Neural cell (in vitro differentiated cells): ENCODE measurements at regions not wholly inside any gene's neighbourhood (a gene's known extent, or its start where the extent isn't known, plus 50 kb on each side); places are given as distances from the start of the nearest gene placed in this dataset.

ENCODE experiments used
- EP300 ChIP-seq: fragments of 450-650 bp; conservative IDR thresholded peaks from 2 replicates; pipeline ENCODE4 v1.6.1; 2014; ENCODE audit warnings: antibody characterized with exemption, mild to moderate bottlenecking, moderate library complexity; ENCODE audit not compliant: poor library complexity, severe bottlenecking
- EZH2 ChIP-seq: fragments of 200-600, 300-800 bp; shearing (Covaris generic), sonication (generic); IDR thresholded peaks from 2 replicates; pipeline ENCODE4 v1.6.1; 2014; ENCODE audit warnings: antibody characterized with exemption, low read length, borderline replicate concordance, mild to moderate bottlenecking; ENCODE audit not compliant: insufficient read depth, poor library complexity, severe bottlenecking
- MXI1 ChIP-seq: fragments of 450-650 bp; conservative IDR thresholded peaks from 2 replicates; pipeline ENCODE4 v1.6.1; 2014; ENCODE audit warnings: antibody characterized with exemption, mild to moderate bottlenecking; ENCODE audit not compliant: poor library complexity, severe bottlenecking
- POLR2AphosphoS5 ChIP-seq: IDR thresholded peaks from 2 replicates; pipeline ENCODE4 v1.6.1; 2012
- RAD21 ChIP-seq: fragments of 450-650 bp; conservative IDR thresholded peaks from 2 replicates; pipeline ENCODE4 v1.6.1; 2014; ENCODE audit warnings: antibody characterized with exemption, mild to moderate bottlenecking, moderate library complexity
- SMC3 ChIP-seq: fragments of 450-650 bp; conservative IDR thresholded peaks from 2 replicates; pipeline ENCODE4 v1.6.1; 2014; ENCODE audit warnings: antibody characterized with exemption, mild to moderate bottlenecking, moderate library complexity; ENCODE audit not compliant: poor library complexity
- TAF1 ChIP-seq: IDR thresholded peaks from 2 replicates; pipeline ENCODE4 v1.6.1; 2012; ENCODE audit warnings: low read depth
- TF ChIP-seq, protein P1 (sequence below): fragments of 450-650 bp; IDR thresholded peaks from 2 replicates; pipeline ENCODE4 v1.5.1; 2014; ENCODE audit warnings: antibody characterized with exemption, mild to moderate bottlenecking, moderate library complexity; ENCODE audit not compliant: poor library complexity, severe bottlenecking

GRCh38 chr3:161560008-161560637 lies 63.5 kb downstream of the OTOL1 start:
- TF ChIP-seq EP300 (no peak), EZH2 (no peak), TAF1 (no peak), POLR2AphosphoS5 (no peak), RAD21 (peak; percentile 92), SMC3 (peak; percentile 89), MXI1 (no peak)
- TF ChIP-seq, protein P1, sequence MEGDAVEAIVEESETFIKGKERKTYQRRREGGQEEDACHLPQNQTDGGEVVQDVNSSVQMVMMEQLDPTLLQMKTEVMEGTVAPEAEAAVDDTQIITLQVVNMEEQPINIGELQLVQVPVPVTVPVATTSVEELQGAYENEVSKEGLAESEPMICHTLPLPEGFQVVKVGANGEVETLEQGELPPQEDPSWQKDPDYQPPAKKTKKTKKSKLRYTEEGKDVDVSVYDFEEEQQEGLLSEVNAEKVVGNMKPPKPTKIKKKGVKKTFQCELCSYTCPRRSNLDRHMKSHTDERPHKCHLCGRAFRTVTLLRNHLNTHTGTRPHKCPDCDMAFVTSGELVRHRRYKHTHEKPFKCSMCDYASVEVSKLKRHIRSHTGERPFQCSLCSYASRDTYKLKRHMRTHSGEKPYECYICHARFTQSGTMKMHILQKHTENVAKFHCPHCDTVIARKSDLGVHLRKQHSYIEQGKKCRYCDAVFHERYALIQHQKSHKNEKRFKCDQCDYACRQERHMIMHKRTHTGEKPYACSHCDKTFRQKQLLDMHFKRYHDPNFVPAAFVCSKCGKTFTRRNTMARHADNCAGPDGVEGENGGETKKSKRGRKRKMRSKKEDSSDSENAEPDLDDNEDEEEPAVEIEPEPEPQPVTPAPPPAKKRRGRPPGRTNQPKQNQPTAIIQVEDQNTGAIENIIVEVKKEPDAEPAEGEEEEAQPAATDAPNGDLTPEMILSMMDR, result peak; percentile 89
